ENCODE measurements at regions not wholly inside any gene's neighbourhood (a gene's known extent, or its start where the extent isn't known, plus 50 kb on each side); places are given as distances from the start of the nearest gene placed in this dataset.
"Not testable (repeated sequence)": the region's sequence is repeated elsewhere in the genome, so short reads cannot be mapped to it uniquely, and the experiment has no call there.

- no peak for DNase-seq (ENCODE audit: low spot score)
Observed at GRCh38 chr7:121744877-121745276, 128.1 kb upstream of the PTPRZ1 start.

DNA sequence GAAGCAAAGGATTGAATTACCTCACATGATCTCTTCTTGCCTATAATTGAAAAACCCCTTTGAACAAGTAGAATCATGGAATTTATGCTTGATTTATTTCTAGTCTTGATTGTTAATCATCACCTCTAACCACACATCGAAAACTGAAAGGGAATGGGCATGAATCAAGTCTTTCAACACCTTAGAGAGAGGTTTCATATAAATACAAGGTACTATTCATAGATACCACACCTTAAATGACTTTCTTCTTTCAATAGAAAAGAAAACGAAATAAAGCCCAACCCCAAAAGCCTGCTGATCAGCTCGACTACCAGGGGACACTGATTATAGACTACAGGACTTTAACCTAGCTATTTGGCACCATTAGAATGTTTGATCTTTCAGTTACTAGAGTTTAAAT lies 128.6 kb upstream of the PTPRZ1 start:
- DNase-seq (ENCODE audit: low spot score), result no peak

DNA sequence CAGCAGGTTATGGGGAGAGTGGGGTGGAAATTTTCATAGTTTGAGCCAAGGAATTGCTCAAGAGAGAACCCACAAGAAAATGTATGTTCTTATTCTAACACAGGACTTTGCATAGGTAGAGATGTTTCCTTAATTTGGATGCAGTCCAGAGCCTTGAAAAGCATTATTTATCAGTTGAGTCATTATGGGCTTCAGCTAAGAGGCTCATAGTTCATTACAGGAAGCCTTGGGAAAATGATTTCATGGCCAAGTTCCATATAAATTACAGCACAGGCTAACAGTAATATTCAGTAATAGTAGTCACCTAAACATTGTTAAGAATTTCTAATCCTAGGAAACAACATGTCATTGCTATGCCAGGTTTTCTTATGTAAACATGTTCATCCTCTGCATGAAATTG lies 131.1 kb upstream of the PTPRZ1 start:
- no peak for DNase-seq (ENCODE audit: low spot score)

DNA sequence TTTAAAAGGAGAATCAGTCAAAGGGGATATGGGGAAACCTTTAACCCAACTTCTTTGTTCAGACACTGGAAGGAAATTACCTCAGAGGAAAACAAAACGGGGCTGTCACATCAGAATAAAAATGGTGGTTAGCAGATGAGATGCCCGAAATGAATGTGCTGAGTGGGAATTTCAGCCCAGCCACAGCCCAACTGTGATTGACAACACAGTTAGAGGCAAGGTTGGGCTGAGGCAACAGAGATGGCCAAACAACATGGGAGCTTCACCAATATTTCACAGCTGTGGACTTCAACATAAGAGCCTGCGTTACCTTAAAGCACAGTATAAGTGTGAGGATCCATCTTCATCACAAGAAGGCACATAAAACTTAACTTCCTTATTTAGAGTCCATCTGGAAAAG lies 133.5 kb upstream of the PTPRZ1 start:
- DNase-seq (ENCODE audit: low spot score), result no peak

DNA sequence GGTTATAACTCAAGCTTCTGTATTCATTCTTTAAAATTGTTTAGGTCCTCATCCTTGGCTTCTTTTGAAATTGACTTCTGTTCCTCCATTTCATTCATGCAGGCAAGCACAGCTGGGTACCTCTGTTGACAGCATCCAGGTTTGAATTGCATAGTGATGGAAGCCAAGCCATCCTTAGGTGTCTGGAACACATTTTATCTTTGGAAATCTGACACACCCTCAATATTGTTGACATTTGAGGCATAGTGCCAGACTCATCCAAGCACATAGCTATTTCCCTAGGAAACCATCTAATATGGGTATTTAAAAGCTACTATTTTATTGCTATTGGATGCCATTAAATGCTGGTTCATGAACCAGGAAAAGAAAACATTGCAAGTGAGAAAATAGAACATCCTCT lies 142.1 kb upstream of the PTPRZ1 start:
- no peak for DNase-seq (ENCODE audit: low spot score)

- no peak for DNase-seq (ENCODE audit: low spot score)
Observed at GRCh38 chr7:121714559-121715303, 158.2 kb upstream of the PTPRZ1 start.

DNA sequence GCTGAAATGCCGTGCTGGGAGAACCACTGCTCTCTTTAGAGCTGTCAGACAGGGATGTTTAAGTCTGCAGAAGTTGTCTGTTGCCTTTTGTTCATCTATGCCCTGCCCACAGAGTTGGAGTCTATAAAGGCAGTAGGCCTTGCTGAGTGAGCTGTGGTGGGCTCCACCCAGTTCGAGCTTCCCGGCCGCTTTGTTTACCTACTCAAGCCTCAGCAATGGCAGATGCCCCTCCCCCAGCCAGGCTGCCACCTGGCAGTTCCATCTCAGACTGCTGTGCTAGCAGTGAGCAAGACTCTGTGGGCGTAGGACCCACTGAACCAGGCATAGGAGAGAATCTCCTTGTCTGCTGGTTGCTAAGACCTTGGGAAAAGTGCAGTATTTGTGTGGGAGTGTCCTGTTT lies 160.0 kb upstream of the PTPRZ1 start:
- DNase-seq (ENCODE audit: low spot score), result not testable (repeated sequence)

DNA sequence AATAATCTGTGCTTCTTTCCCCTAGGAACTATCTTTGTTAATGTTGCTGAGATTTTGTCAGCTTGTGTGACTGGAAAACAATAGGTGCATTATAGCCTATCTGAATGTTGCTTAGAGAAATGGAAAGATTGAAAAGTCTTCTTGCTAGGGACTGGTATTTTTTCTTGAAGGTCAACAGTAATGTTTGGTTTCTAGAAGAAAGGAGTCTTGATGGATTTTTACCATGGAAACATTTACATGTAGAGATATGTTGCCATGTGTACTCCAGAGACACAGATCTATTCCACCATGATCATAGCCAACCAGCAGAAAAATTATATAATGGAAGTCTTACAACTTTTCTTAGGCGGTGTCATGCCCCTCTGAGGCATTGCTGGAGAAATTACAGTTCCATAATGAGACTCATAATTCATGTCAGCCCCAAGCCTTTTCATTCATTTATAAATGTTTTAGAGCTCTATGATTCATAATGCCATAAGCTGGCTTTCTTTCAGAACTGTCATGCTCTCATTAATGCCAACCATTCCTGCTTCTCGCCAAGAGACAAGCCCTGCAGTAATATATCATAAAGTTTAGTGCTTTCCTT lies 175.1 kb upstream of the PTPRZ1 start:
- DNase-seq (ENCODE audit: low spot score), result no peak

GRCh38 chr7:121696954-121697353 lies 176.0 kb upstream of the PTPRZ1 start:
- no peak for DNase-seq (ENCODE audit: low spot score)

GRCh38 chr7:121689749-121690148 lies 183.2 kb upstream of the PTPRZ1 start:
- DNase-seq (ENCODE audit: low spot score), result no peak

GRCh38 chr7:121681700-121682099 lies 191.3 kb upstream of the PTPRZ1 start:
- no peak for DNase-seq (ENCODE audit: low spot score)

DNA sequence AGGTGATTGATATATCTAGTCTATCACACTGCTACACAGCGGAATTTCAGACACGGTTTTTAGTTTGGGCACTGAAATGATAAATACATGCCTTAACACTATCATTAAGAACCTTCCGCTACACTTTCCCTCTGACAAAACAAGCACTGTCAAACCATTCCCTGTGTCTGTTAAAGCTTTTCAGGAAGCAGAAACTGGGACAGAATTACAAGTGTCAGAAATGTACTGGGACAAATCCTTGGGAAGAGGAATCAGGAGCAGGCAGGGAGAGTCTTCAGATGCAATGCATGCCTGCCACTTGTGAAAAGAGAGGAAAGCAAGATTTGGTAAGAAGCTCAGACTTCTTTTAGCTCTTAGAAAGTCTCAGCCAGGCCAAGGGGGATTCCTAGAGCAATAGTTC lies 196.8 kb upstream of the PTPRZ1 start:
- no peak for DNase-seq (ENCODE audit: low spot score)

DNA sequence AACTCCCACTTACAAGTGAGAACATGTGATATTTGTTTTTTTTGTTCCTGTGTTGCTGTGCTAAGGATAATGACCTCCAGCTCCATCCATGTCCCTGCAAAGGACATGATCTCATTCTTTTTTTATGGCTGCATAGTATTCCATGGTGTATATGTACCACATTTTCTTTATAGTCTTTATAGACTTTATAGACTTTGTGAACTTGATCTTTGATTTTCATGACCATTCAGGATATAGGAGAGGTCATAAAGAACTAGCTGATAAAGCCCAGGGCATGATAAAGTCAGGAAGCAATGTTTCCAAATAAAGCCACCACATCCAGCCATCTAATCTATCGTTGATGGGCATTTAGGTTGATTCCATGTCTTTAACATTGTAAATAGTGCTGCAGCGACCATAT lies 198.5 kb upstream of the PTPRZ1 start:
- DNase-seq (ENCODE audit: low spot score), result not testable (repeated sequence)

GRCh38 chr7:121669144-121669543 lies 203.8 kb upstream of the PTPRZ1 start:
- no peak for DNase-seq (ENCODE audit: low spot score)

GRCh38 chr7:121666306-121666705 lies 206.7 kb upstream of the PTPRZ1 start:
- DNase-seq (ENCODE audit: low spot score), result no peak

GRCh38 chr7:121643320-121643719 lies 229.6 kb upstream of the PTPRZ1 start:
- no peak for DNase-seq (ENCODE audit: low spot score)

DNA sequence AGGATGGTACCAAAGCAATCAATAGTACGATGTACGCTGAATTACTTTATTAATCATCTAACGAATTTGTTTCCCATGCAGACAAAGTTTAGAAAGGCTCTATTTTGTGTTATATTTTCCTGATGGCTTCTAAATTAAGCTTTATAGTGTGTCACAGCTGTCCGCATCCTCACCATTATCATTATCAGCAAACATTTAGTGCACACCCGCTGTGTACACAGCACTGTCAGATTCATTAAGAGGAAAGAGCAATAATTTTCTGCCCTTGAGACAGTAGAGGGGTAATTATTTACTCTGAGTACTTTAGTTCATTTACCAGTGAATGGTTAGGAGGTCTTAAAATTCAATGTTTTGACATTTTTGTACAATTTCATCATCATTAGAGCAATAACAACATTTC lies 233.3 kb upstream of the PTPRZ1 start:
- no peak for DNase-seq (ENCODE audit: low spot score)

- DNase-seq (ENCODE audit: low spot score), result no peak
Observed at GRCh38 chr7:121638286-121638685, 234.7 kb upstream of the PTPRZ1 start.

- DNase-seq (ENCODE audit: low spot score), result no peak
Observed at GRCh38 chr7:121634356-121634755, 238.2 kb upstream of the FAM3C start.

DNA sequence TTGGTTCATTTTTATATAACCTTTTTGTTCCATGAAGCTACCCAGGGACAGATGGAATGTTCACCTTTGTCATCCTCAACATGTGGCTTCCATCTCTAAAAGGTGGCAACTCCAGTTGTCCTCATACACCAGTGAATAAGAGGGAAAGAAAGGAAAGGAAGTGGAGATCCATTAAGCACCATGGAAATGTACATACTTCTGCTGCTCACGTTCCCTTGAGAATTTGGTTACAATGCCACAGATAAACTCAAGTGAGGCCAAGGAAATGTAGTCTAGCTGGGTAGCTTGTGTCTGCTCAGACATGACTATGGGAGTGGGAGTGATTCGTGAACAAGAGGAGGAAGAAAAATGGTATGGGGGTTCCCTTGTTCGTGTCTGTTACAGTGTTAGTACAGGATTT lies 237.1 kb upstream of the FAM3C start:
- no peak for DNase-seq (ENCODE audit: low spot score)

DNA sequence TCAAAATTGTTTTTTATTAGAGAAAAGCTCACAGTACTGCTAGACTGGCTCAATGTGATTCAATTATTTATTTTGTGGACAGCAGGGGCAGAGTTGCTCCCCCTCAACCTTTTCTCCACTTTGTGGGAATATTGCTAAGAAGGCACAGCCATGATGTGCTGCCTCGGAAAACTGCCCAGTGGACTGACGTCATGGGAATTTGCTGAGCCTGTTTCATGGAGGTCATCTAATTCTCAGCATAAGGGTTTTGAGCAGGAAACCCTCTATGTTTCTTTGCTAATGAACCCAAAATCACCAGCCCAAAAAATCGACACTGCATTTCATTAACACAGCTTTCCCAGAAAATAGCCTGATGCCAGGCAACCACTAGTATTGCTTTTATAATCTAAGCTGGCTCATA lies 228.8 kb upstream of the FAM3C start:
- DNase-seq (ENCODE audit: low spot score), result no peak

DNA sequence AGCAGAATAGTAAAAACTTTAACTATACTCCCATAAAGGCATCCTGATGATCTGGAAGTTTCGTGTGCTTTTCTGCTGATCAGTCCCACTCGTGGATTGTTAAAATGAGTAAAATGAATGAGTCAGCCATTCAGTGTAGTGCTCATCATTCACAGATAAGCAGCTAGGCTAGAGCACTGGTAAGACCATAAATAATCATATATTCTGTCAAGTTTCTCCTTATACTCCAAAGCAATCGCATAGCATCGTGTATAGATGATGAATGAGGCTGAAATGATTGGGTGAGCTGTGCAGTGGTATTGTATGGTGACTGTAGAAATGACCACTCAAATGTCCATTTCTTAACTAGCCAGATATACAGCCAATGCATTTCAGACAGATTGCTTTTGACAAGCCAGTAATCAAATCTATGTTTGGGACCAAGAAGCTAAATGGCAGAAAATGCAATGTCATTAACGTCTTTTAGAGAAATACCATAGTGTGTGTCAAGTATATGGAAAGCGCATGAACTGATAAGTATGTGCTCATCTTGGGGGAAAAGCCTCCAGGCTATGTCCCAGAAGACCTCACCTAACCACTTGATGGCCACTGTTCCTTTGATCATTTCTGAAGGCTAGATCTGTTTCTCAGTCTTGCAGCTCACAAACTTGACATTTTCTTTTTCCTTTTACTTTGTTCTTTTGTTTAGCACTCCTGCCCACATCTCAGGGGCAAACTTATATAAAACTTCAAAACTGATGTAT lies 227.2 kb upstream of the FAM3C start:
- no peak for DNase-seq (ENCODE audit: low spot score)

DNA sequence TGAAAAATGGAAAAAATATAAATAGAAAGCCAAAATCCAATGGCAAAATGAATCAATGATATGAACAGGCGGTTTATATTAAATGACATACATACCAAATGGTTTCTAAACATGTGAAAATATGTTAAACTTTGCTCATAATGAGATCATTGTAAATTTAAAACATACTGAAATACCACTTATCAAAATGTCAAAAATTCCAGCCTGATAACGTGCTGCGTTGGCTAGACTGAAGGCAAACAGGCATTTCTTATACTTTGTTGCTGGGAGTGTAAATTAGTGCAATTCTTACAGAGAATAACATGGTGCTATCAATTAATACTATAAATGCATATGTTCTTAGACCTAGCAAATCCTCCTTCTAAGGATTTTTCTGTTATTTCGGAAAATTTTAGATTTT lies 225.8 kb upstream of the FAM3C start:
- DNase-seq (ENCODE audit: low spot score), result no peak
